ENCODE measurements at regions not wholly inside any gene's neighbourhood (a gene's known extent, or its start where the extent isn't known, plus 50 kb on each side); places are given as distances from the start of the nearest gene placed in this dataset.

DNA sequence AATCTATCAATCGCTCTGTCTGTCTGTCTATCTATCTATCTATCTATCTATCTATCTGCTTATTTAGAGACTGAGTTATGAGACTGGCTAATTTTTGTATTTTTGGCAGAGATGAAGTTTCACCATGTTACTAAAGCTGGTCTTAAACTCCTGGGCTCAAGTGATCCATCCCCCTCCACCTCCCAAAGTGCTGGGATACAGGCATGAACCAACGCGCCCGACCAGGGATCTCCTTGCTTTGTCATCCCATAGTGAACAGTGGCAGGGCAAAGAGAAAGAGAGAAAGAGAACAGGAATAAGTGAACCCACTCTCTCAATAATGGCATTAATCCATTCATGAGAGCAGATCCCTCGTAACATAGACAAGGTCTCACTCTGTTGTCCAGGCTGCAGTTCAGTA, 66.4 kb upstream of the DSP start:
- no peaks in the 10 kb centered on the region for H3K4me1 Mint-ChIP-seq (ENCODE audit: low read depth, unreplicated experiment)
- CTCF ChIA-PET: no interaction called here
- no peak overlapping the region for H3K27ac Mint-ChIP-seq (ENCODE audit: unreplicated experiment)
- intact Hi-C loops (cut with micrococcal nuclease; ENCODE audit: unreplicated experiment): no loop called here
- H3K36me3 Mint-ChIP-seq (ENCODE audit: insufficient read depth, unreplicated experiment): no peaks in the 10 kb centered on the region
- no TSS peak for BruUV-seq (replicated peaks)
- no peaks in the 10 kb centered on the region for H3K27me3 Mint-ChIP-seq (ENCODE audit: unreplicated experiment)
- TF ChIP-seq, protein P1, sequence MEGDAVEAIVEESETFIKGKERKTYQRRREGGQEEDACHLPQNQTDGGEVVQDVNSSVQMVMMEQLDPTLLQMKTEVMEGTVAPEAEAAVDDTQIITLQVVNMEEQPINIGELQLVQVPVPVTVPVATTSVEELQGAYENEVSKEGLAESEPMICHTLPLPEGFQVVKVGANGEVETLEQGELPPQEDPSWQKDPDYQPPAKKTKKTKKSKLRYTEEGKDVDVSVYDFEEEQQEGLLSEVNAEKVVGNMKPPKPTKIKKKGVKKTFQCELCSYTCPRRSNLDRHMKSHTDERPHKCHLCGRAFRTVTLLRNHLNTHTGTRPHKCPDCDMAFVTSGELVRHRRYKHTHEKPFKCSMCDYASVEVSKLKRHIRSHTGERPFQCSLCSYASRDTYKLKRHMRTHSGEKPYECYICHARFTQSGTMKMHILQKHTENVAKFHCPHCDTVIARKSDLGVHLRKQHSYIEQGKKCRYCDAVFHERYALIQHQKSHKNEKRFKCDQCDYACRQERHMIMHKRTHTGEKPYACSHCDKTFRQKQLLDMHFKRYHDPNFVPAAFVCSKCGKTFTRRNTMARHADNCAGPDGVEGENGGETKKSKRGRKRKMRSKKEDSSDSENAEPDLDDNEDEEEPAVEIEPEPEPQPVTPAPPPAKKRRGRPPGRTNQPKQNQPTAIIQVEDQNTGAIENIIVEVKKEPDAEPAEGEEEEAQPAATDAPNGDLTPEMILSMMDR (IDR thresholded peaks at IDR 0.05; ENCODE audit: unreplicated experiment): no peak
- no peaks in the 10 kb centered on the region for H3K9me3 Mint-ChIP-seq (ENCODE audit: low read depth, unreplicated experiment)
- H3K4me3 Mint-ChIP-seq (ENCODE audit: low read depth, unreplicated experiment): no peak overlapping the region
- no peak for DNase-seq

DNA sequence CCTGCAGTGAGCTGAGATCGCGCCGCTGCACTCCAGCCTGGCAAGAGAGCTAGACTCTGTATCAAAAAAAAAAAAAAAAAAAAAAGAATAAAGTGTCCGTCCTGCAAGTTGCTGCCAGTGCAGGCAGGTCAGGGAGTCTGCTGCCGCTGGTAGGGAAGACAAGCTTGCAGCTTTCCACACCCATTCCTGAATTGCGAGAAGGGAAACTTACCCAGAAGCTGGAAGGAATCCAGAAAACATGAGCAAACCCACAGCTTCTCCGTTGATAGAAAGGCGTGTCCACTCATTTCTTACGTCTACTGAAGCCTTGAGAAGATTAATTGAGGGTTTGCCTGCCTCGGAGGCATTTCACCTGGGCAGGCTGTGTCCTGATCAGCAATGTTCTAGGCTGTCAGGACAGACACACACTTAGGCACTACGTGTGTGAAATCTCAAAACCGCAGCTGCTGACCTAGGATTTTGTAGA, 61.6 kb upstream of the DSP start:
- H3K4me1 Mint-ChIP-seq (ENCODE audit: low read depth, unreplicated experiment): no peaks in the 10 kb centered on the region
- H3K27ac Mint-ChIP-seq (ENCODE audit: unreplicated experiment): no peak overlapping the region
- intact Hi-C loops (cut with micrococcal nuclease; ENCODE audit: unreplicated experiment): loop anchor here (5.0 kb wide), 1 partner anchor 52 kb away; no protein-coding TSS in a partner anchor
- H3K36me3 Mint-ChIP-seq (ENCODE audit: insufficient read depth, unreplicated experiment): no peaks in the 10 kb centered on the region
- H3K4me3 Mint-ChIP-seq (ENCODE audit: low read depth, unreplicated experiment): peak overlapping the region; percentile 40
- no peaks in the 10 kb centered on the region for H3K9me3 Mint-ChIP-seq (ENCODE audit: low read depth, unreplicated experiment)
- BruUV-seq (replicated peaks): no TSS peak
- peak; percentile 40 for DNase-seq
- TF ChIP-seq, protein P1 (IDR thresholded peaks at IDR 0.05; ENCODE audit: unreplicated experiment): no peak
- CTCF ChIA-PET: interaction anchor here (0.6 to 1.2 kb wide), 7 partner anchors 11 to 1230 kb away, joined by 3 to 8 read pairs (median 4); no protein-coding TSS in a partner anchor
- no peaks in the 10 kb centered on the region for H3K27me3 Mint-ChIP-seq (ENCODE audit: unreplicated experiment)

GRCh38 chr6:7484666-7485065, 56.8 kb upstream of the DSP start:
- Mint-ChIP-seq H3K4me3 (ENCODE audit: low read depth, unreplicated experiment) (no peak overlapping the region), H3K27ac (ENCODE audit: unreplicated experiment) (no peak overlapping the region), H3K4me1 (ENCODE audit: low read depth, unreplicated experiment) (no peaks in the 10 kb centered on the region), H3K36me3 (ENCODE audit: insufficient read depth, unreplicated experiment) (no peaks in the 10 kb centered on the region), H3K27me3 (ENCODE audit: unreplicated experiment) (peaks cover 12% of the 10 kb centered on the region), H3K9me3 (ENCODE audit: low read depth, unreplicated experiment) (no peaks in the 10 kb centered on the region)
- intact Hi-C loops (cut with micrococcal nuclease; ENCODE audit: unreplicated experiment): loop anchor here (5.0 kb wide), 1 partner anchor 48 kb away; no protein-coding TSS in a partner anchor
- CTCF ChIA-PET: no interaction called here
- TF ChIP-seq, protein P1 (IDR thresholded peaks at IDR 0.05; ENCODE audit: unreplicated experiment): no peak
- DNase-seq: no peak
- BruUV-seq (replicated peaks): no TSS peak

- no peaks in the 10 kb centered on the region for H3K9me3 Mint-ChIP-seq (ENCODE audit: low read depth, unreplicated experiment)
- CTCF ChIA-PET: no interaction called here
- H3K36me3 Mint-ChIP-seq (ENCODE audit: insufficient read depth, unreplicated experiment): no peaks in the 10 kb centered on the region
- H3K4me1 Mint-ChIP-seq (ENCODE audit: low read depth, unreplicated experiment): no peaks in the 10 kb centered on the region
- H3K27ac Mint-ChIP-seq (ENCODE audit: unreplicated experiment): no peak overlapping the region
- no peak for DNase-seq
- intact Hi-C loops (cut with micrococcal nuclease; ENCODE audit: unreplicated experiment): no loop called here
- no TSS peak for BruUV-seq (replicated peaks)
- TF ChIP-seq, protein P1 (IDR thresholded peaks at IDR 0.05; ENCODE audit: unreplicated experiment): no peak
- H3K4me3 Mint-ChIP-seq (ENCODE audit: low read depth, unreplicated experiment): no peak overlapping the region
- H3K27me3 Mint-ChIP-seq (ENCODE audit: unreplicated experiment): peaks cover 12% of the 10 kb centered on the region
Observed at GRCh38 chr6:7486951-7487350, 54.5 kb upstream of the DSP start.
